ENCODE measurements at regions not wholly inside any gene's neighbourhood (a gene's known extent, or its start where the extent isn't known, plus 50 kb on each side); places are given as distances from the start of the nearest gene placed in this dataset.

DNA sequence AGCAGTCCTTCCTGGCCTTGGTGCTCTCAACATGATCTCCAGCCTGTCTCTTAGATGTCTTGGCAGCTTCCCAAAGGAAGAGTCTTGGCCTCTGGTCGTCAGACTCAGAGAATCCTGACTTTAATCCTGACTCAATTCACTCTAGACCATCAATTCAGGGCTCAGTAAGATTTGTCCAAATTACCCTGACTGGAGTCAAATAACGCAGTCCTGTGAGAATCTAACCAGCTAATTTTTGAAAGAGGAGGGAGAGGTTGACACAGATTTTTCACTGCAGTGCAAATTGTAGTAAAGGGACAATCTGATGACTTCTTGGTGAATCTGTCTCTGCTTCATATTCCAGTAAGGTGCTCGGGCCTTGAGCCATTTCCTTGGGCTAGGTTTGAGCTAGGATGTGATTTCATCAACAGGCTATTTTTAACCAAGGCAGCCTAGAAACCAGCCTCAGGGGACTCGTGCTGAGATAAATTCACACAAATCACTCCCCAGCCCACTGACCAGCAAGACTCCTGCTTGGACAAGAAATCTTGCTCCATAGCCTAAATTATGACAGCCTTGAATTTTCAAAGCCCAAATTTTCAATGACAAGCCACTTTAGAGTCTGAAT, 257.4 kb downstream of the ENC1 start:
- DNase-seq (ENCODE audit: low read depth in 3 of 3, low spot score in 1 of 3), result no peak

DNA sequence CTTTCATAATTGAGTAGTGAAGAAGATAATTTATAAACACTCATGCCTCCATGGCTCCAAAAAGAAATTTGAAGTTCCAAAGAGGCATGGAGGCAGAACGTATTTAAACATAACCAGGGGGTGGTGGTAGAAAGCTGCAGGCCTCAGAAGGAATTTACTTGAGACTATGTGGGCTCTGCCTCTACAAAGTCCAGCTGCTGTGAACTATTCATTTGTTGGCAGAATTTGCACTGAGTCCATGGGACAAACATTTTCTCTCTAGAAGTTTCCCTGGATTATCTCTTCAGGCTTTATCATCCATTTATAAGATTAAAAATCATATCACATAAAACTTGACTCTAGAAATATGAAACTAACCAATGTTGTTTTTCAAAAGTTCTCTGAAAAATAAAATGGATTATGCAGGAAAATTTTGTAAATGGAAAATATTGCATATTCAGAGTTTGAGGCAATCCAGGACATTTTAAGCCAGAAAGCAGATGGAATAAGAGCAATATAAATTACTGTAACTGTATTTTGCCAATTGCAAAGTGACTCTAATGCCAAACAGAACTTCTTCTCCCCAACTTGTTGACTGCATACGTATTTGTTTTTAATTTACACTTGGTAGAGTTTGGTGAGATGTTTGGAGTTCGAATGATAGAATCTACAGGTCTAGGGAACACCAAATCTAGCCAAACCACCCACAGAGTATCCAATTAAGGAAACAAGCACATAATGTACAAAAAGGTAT, 258.2 kb downstream of the ENC1 start:
- no peak for DNase-seq (ENCODE audit: low read depth in 3 of 3, low spot score in 1 of 3)

DNA sequence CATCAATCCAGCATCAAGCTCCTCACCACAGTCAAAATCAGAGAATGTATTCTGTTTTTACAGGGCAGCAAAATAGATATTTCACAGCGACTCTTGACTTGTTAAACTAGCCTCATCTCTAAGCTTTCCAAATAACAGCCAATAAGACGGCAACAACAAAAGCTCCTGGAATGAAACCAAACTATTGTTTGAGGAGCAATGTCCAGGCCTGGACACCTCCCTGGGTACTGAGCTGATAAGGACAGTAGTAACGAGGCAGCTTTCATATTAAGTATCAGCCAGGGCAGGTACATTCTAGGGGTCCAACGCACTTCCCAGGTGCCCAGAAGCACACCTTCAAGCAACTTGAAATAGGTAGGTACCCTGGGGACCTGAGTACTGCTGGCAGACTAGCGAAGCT, 260.3 kb downstream of the ENC1 start:
- DNase-seq (ENCODE audit: low read depth in 3 of 3, low spot score in 1 of 3), result no peak

GRCh38 chr5:74378464-74378863, 262.1 kb downstream of the ENC1 start:
- no peak for DNase-seq (ENCODE audit: low read depth in 3 of 3, low spot score in 1 of 3)

DNA sequence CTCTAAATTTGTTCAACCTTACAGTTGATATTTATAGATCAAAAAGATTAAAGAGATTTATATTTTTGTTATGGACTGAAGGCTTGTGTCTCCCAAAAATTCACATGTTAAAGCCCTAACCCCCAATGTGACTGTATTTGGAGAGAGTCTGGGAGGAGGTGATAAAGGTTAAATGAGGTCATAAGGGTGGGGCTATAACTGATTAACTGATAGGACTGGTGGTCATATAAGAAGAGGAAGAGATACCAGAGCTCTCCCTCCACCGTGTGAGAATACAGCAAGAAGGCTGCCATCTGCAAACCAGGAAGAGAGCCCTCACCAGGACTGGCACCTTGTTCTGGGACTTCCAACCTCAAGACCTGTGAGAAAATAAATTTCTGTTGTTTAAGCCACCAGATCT, 264.3 kb downstream of the ENC1 start:
- no peak for DNase-seq (ENCODE audit: low read depth in 3 of 3, low spot score in 1 of 3)

DNA sequence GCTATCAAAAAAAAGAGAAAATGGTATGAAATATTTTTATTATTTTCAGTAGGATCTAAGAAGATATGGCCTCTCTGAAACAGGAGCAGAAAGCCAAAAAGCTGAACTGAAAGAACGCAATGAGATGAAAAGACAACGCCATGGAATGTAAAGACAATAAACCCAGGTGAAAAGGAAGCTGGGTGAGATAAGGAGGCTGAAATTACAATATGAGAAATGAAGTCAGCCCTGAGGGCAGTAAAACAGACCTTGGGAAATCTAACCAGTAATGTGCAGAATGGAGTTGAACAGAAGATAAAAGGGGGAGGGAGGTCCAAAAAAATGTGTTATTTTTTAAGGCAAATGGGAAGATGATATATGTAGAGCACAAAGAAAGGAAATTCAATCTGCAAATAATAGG, 265.3 kb downstream of the ENC1 start:
- DNase-seq (ENCODE audit: low read depth in 3 of 3, low spot score in 1 of 3), result no peak

DNA sequence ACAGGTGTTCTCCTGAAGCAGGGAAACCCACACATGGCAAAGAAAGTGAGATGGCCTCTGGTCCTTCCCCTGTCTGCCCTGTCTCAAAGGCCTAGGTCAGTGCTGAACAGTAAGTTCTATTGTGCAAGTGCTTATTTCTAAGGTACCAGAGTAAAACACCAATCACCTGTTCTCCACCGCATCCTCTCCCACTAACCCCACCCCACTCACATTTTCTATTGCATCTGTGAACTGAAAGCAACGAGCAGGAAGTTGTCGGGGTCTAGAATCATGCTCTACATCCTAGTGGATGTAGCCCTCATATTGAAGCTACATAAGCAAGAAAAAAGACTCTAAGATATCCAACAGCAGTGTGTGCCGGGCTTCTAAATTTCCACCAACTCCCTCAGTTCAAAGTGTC, 265.9 kb downstream of the ENC1 start:
- DNase-seq (ENCODE audit: low read depth in 3 of 3, low spot score in 1 of 3), result no peak

GRCh38 chr5:74373076-74373475, 267.5 kb downstream of the ENC1 start:
- no peak for DNase-seq (ENCODE audit: low read depth in 3 of 3, low spot score in 1 of 3)

DNA sequence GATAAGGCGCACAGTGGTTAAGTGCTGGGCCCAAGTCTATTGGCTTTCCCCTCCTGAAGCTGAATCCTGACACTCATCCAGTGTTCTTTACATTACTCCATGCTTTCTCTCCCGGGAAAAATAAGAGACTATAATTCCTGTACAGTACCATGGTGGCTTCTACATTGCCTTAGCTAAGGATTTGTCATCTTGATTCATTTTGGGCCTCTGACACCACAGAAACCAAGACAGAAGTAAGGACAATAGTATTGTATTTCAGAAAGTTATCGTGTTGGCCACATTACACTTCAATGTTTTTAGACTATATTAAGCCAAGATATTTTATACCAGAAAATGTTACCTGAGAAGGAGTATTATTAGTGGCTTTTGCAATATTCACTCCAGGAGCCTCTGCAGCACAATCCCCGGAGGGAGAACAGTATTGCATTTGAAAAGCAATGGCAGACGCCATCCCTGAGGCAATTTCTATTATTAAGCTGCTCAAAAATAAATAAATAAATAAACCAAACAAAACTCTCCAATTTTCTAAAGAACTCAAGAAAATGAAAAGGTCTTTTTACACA, 267.9 kb downstream of the ENC1 start:
- no peak for DNase-seq (ENCODE audit: low read depth in 3 of 3, low spot score in 1 of 3)

DNA sequence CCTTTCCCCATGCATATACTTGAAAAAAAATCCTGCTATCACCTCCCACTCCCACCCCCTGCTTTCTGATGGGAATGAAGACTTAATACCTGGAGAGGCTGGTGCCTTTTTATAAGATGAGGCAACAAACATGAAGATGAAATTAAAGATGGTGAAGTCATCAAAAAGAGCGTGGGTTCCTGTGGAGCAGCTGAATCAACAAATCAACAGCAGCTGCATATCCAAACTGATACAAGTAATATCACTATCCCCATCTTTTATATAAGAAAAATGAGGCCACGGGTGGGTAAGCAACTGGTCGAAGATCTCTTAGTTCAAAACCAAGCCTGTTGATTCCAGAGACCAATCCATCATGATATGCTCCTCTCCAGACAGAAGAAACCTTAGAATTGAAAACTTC, 268.5 kb downstream of the ENC1 start:
- no peak for DNase-seq (ENCODE audit: low read depth in 3 of 3, low spot score in 1 of 3)

DNA sequence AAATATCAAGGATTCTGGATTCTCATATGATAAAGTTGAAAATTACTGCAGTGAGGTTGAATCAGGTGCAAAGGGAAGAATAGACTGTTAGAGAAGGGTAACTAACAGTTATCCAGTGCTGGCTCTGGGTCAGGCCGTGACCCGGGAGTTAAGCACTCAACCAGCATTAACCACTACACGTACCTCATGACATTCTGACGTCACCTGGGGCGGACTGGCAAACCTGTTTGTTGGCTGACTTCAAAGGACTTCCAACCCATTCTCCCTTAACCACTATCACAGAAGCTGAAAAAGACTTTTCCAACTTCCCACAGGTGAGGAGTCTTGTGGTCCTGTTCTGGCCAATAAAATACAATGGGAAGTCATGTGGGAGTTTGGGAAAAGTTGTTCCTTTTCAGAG, 268.9 kb downstream of the ENC1 start:
- DNase-seq (ENCODE audit: low read depth in 3 of 3, low spot score in 1 of 3), result no peak

DNA sequence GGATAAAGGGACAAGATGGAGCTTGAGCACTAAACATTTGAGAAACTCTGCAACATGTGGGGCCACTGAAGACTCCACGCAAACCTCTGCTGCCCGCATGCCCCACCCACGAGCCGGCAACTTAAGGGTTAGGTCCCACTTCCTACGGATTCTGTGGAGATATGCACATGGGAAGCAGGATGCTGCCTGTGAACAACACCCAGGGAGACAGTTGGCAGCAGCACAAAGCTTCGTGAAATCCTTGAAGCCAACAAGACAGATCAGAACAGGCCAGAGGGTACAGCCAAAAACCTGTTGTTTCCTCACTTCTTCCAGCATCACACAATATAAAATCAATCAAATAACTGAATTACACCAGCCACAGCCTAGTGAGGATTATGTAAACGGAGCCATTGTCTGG, 270.4 kb downstream of the ENC1 start:
- no peak for DNase-seq (ENCODE audit: low read depth in 3 of 3, low spot score in 1 of 3)

GRCh38 chr5:74369173-74369572, 271.4 kb downstream of the ENC1 start:
- no peak for DNase-seq (ENCODE audit: low read depth in 3 of 3, low spot score in 1 of 3)

DNA sequence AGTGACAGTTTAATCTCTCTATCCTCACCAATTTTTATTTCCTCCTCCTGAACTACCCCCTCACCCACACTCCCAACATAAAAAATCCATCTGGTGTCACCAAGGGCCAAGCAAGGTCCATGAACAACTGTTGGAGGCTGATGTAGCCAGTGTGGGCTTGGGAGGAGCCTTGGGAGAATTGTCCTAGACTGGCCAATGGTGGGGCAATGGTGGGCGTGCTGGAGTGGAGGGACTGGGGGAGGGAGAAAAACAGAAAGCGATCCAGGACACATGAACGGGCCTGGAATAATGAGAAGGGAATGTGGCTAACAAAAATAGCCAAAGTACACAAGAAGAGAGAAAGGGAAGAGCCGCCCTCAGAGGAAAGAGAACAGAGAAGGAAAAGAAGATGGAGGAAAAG, 272.6 kb downstream of the ENC1 start:
- DNase-seq (ENCODE audit: low read depth in 3 of 3, low spot score in 1 of 3), result no peak

DNA sequence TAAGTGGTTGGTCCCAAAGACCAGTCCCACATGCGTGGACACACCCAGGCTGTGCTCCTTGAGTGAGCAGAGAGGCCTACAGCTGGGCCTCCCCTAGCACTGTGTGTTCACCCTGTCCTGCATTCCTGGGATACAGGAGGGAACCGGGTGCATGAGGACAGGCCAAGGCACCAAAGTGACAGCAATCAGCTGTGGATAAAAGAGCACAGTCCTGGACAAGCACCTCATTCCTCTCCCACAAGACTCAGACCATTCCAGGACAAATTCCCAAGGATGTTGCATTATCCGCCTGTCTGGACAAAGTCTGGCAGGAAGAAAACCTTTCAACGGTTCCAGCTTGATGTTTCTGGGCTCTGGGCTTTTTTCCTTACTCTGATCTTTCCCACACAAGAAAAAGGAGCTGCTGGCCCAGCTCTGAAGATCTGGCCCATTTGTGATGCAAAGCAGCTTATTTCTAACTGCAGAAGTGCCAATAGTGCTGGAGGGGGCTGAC, 273.2 kb downstream of the ENC1 start:
- DNase-seq (ENCODE audit: low read depth in 3 of 3, low spot score in 1 of 3), result no peak

DNA sequence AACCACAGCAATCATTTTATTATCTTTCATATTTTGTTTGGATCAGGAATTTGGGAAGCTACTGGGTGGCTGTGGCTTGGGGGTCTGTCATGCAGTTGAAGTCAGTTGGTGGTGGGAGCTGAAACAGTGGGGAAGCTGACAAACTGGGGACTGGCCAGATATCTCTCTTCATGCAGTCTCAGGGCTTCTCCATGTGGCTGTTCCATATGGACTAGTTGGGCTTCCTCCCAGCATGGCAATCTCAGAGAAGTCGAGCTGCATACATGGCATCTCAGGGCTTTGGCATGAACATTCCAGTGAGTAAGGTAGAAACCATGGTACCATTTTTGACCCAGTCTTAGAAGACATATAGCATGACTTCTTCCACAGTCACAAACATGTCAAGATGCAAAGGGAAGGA, 274.8 kb downstream of the ENC1 start:
- DNase-seq (ENCODE audit: low read depth in 3 of 3, low spot score in 1 of 3), result no peak

DNA sequence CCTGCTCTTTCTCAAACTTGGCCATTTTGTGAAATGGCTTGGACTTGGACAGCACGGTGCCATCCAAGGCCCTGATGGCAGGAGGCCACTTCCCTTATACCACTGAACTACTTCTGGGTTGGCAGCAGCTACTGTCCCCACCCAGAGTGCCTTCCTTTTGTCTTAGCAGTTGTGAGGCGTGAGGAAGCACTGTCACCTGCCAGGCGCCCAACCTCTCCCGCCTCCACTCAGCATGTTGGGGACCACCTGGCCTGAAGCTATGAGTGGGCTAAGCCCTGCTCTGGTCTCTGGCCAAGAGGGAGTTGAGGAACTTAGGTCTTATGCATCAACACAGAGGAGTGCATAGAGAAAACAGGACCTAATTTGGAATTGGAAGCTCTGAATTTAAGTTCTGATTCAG, 276.0 kb downstream of the ENC1 start:
- DNase-seq (ENCODE audit: low read depth in 3 of 3, low spot score in 1 of 3), result no peak

GRCh38 chr5:74363603-74364205, 276.8 kb downstream of the ENC1 start:
- no peak for DNase-seq (ENCODE audit: low read depth in 3 of 3, low spot score in 1 of 3)

DNA sequence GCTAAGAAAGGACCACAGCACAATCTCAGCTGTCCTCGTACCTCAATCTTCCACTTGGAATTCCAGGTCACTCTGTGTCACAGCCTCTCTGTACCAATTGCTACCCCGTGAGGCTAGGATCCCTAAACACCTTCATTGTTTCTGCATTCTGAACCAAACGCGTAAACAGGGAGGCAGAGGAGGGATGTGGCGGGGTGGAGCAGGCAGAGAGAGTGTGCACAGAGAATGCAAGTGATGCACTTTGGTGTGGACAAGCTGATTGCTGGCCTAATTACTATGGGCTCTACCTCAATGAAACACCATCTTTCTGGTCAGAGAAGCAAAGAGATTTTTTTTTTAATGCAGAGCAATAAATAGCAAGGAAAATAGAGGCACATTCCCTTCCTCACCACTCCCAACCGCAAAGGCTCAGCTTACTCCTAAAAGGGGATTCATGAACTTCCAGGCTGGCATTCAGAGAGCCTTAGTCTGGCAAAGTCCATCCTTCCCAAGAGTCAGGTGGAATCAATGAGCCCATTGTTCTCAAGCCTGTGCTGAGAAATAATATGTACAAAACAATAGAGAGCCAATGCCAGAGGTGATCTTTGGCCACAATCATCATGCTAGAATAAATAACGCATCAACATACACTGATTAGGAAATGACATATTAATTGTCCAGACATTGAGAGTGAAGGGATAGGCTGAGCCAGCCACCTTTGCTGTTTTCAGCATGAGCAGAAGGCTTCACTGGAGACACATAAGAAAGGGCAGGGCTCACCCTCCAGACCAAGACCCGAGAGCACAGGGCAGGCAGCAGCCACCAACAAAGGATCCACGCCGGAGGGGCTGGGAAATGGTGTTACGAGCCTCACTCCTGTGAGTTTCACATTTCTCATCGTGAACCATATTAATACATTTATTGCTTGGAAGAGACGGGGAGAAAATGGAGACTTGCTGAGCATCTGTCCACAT, 278.8 kb downstream of the ENC1 start:
- DNase-seq (ENCODE audit: low read depth in 3 of 3, low spot score in 1 of 3), result no peak

DNA sequence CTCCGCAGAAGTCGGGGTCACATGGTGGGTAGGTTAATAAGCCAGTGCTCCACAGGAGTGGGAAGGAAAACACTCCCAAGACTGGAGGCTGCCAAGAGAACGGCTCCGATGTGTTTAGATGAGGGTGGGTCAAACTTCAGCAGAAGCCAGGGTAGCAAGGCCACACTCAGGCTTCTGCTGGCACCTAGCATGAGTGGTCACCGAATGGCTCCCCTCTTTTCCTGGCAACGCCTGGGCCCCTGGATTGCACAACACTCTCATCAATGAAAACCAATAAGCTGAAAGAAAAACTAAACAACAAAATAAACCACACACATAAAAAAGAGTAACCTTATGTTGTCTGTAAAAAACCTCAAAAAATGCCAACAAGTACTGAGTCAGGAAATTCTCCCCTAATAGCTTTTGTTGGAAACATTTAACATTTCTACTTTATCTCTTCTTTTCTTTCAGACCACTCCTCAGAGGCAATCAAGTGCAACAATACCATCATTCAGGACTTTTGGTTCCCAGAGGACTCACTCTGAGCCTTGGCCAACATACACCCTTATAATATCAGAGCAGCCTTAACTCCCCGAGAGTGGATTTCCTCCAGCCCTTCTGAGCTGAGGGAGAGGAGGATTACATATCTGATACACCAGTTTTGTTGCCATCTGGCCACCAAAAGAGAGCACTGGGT, 279.9 kb downstream of the ENC1 start:
- DNase-seq (ENCODE audit: low read depth in 3 of 3, low spot score in 1 of 3), result no peak

GRCh38 chr5:74357827-74358226, 282.7 kb downstream of the ENC1 start:
- DNase-seq (ENCODE audit: low read depth in 3 of 3, low spot score in 1 of 3), result no peak
